Transverse colon (tissue), 3 donors: ENCODE measurements at regions not wholly inside any gene's neighbourhood (a gene's known extent, or its start where the extent isn't known, plus 50 kb on each side); places are given as distances from the start of the nearest gene placed in this dataset.

Source experiments
- CTCF ChIP-seq, 5 experiments: fragments of 200-600 bp in 3 of 5; fragments of 450-650 bp in 2 of 5; sonication (generic) in 3 of 5; IDR thresholded peaks; 1 replicate in 2 of 5; 2 replicates in 3 of 5; pipeline ENCODE4 v1.5.1; 2016 to 2017; ENCODE audit warnings: antibody characterized with exemption in 5 of 5, inconsistent platforms in 3 of 5, mild to moderate bottlenecking in 2 of 5, moderate library complexity in 1 of 5
- EP300 ChIP-seq: sonication (generic); formaldehyde crosslinking; IDR thresholded peaks from one replicate; pipeline ENCODE4 v1.6.1; 2017; ENCODE audit warnings: antibody characterized with exemption, low read depth

- TF ChIP-seq CTCF (IDR thresholded peaks at IDR 0.05) (no peak), EP300 (no peak)
Observed at GRCh38 chr2:120679526-120679925, 56.1 kb upstream of the GLI2 start.
